HG03159 (cell line): ENCODE measurements at regions not wholly inside any gene's neighbourhood (a gene's known extent, or its start where the extent isn't known, plus 50 kb on each side); places are given as distances from the start of the nearest gene placed in this dataset.
"Not testable (repeated sequence)": the region's sequence is repeated elsewhere in the genome, so short reads cannot be mapped to it uniquely, and the experiment has no call there.

Experiments used
- ATAC-seq: cut with Tn5 transposase; IDR thresholded peaks from one replicate; pipeline ENCODE4 v1.9.1; 2021; ENCODE audit warnings: mild to moderate bottlenecking, moderate library complexity; ENCODE audit not compliant: unreplicated experiment

- no peak for ATAC-seq
These were observed 90.4 kb downstream of the DLL1 start for GRCh38 chr6:170200458-170200891.

- ATAC-seq, result no peak
These were observed 91.2 kb downstream of the DLL1 start for GRCh38 chr6:170199716-170200115.

- ATAC-seq, result no peak
These were observed 92.6 kb downstream of the DLL1 start for GRCh38 chr6:170198298-170198697.

GRCh38 chr6:170193326-170193821 lies 97.5 kb downstream of the DLL1 start:
- no peak for ATAC-seq

- ATAC-seq, result no peak
These were observed 98.0 kb downstream of the DLL1 start for GRCh38 chr6:170192905-170193304.

GRCh38 chr6:170192101-170192500 lies 98.8 kb downstream of the DLL1 start:
- ATAC-seq, result not testable (repeated sequence)

GRCh38 chr6:170190046-170190445 lies 100.8 kb downstream of the DLL1 start:
- ATAC-seq, result no peak

- ATAC-seq, result no peak
These were observed 101.6 kb downstream of the DLL1 start for GRCh38 chr6:170189236-170189635.

GRCh38 chr6:170188571-170189001 lies 102.3 kb downstream of the DLL1 start:
- no peak for ATAC-seq

- ATAC-seq, result no peak
These were observed 103.0 kb downstream of the DLL1 start for GRCh38 chr6:170187669-170188566.

- ATAC-seq, result no peak
These were observed 103.8 kb downstream of the DLL1 start for GRCh38 chr6:170186941-170187668.

- ATAC-seq, result no peak
These were observed 104.6 kb downstream of the DLL1 start for GRCh38 chr6:170186006-170186935.

- no peak for ATAC-seq
These were observed 105.5 kb downstream of the DLL1 start for GRCh38 chr6:170185175-170185978.

- no peak for ATAC-seq
These were observed 106.6 kb downstream of the DLL1 start for GRCh38 chr6:170184316-170184715.

- no peak for ATAC-seq
These were observed 107.4 kb downstream of the DLL1 start for GRCh38 chr6:170183521-170183920.

- ATAC-seq, result no peak
These were observed 108.1 kb downstream of the DLL1 start for GRCh38 chr6:170182781-170183120.

- no peak for ATAC-seq
These were observed 108.6 kb downstream of the DLL1 start for GRCh38 chr6:170182093-170182780.

GRCh38 chr6:170181338-170181690 lies 109.6 kb downstream of the DLL1 start:
- ATAC-seq, result no peak

GRCh38 chr6:170180671-170181337 lies 110.1 kb downstream of the DLL1 start:
- no peak for ATAC-seq
